Panc1 (cell line): ENCODE measurements at regions not wholly inside any gene's neighbourhood (a gene's known extent, or its start where the extent isn't known, plus 50 kb on each side); places are given as distances from the start of the nearest gene placed in this dataset.

Source experiments
- POLR2AphosphoS5 ChIP-seq: IDR thresholded peaks from 2 replicates; pipeline ENCODE4 v1.6.1; 2012; ENCODE audit warnings: mild to moderate bottlenecking, low read depth, low read length, moderate library complexity
- SIN3A ChIP-seq: IDR thresholded peaks from 2 replicates; pipeline ENCODE4 v1.6.1; 2012; ENCODE audit warnings: low read depth, mild to moderate bottlenecking, low read length, moderate library complexity, borderline replicate concordance; ENCODE audit not compliant: insufficient read depth
- TF ChIP-seq, protein P1 (sequence below): fragments of 450-650 bp; IDR thresholded peaks from 2 replicates; pipeline ENCODE4 v1.5.1; 2017; ENCODE audit warnings: mild to moderate bottlenecking
- TF ChIP-seq, protein P2 (sequence below), 2 experiments: IDR thresholded peaks; 2 replicates each; pipeline ENCODE4 v1.6.1; 2011 to 2012; ENCODE audit warnings: low read depth in 2 of 2, control low read depth in 1 of 2, low read length in 1 of 2, mild to moderate bottlenecking in 1 of 2, moderate library complexity in 1 of 2; ENCODE audit not compliant: insufficient read depth in 1 of 2

DNA sequence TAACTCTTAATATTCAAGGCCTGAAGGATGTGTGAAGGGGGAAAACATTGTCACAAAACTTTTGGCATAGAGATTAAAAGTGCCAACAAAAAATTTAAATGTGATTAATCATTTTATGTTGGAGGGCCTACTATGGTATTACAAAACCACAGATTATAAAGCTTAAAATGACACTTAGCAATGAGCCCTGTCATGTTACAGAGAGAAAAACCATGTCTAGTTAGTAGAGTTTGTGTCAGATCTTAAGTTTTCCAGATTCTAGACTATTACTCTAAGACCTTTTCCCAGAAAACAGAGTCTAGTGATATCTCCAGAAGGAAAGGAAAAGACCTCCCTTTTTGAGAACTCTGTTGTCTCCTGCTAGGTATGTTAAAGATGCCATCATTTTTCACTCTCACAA lies 239.1 kb upstream of the DKK2 start:
- TF ChIP-seq, protein P1, sequence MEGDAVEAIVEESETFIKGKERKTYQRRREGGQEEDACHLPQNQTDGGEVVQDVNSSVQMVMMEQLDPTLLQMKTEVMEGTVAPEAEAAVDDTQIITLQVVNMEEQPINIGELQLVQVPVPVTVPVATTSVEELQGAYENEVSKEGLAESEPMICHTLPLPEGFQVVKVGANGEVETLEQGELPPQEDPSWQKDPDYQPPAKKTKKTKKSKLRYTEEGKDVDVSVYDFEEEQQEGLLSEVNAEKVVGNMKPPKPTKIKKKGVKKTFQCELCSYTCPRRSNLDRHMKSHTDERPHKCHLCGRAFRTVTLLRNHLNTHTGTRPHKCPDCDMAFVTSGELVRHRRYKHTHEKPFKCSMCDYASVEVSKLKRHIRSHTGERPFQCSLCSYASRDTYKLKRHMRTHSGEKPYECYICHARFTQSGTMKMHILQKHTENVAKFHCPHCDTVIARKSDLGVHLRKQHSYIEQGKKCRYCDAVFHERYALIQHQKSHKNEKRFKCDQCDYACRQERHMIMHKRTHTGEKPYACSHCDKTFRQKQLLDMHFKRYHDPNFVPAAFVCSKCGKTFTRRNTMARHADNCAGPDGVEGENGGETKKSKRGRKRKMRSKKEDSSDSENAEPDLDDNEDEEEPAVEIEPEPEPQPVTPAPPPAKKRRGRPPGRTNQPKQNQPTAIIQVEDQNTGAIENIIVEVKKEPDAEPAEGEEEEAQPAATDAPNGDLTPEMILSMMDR = no peak
- TF ChIP-seq, protein P2, sequence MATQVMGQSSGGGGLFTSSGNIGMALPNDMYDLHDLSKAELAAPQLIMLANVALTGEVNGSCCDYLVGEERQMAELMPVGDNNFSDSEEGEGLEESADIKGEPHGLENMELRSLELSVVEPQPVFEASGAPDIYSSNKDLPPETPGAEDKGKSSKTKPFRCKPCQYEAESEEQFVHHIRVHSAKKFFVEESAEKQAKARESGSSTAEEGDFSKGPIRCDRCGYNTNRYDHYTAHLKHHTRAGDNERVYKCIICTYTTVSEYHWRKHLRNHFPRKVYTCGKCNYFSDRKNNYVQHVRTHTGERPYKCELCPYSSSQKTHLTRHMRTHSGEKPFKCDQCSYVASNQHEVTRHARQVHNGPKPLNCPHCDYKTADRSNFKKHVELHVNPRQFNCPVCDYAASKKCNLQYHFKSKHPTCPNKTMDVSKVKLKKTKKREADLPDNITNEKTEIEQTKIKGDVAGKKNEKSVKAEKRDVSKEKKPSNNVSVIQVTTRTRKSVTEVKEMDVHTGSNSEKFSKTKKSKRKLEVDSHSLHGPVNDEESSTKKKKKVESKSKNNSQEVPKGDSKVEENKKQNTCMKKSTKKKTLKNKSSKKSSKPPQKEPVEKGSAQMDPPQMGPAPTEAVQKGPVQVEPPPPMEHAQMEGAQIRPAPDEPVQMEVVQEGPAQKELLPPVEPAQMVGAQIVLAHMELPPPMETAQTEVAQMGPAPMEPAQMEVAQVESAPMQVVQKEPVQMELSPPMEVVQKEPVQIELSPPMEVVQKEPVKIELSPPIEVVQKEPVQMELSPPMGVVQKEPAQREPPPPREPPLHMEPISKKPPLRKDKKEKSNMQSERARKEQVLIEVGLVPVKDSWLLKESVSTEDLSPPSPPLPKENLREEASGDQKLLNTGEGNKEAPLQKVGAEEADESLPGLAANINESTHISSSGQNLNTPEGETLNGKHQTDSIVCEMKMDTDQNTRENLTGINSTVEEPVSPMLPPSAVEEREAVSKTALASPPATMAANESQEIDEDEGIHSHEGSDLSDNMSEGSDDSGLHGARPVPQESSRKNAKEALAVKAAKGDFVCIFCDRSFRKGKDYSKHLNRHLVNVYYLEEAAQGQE (IDR thresholded peaks at IDR 0.05; ENCODE audit: insufficient read depth in 1 of 2, low read depth in 2 of 2, low read length in 1 of 2) = no peak
- TF ChIP-seq POLR2AphosphoS5 (no peak), SIN3A (no peak)
